Dendritic cell treated with granulocyte-macrophage colony-stimulating factor and Interleukin-4, amounts not matched to agents 40 ng/mL and 50 ng/mL, for 4 days (primary cell): ENCODE measurements at regions not wholly inside any gene's neighbourhood (a gene's known extent, or its start where the extent isn't known, plus 50 kb on each side); places are given as distances from the start of the nearest gene placed in this dataset.
A peak's percentile ranks its signal among the peaks of the same experiment; 100 is the strongest.

Source experiments
- H3K27ac Mint-ChIP-seq: one replicate; pipeline ENCODE4 v1.8.0; 2022; ENCODE audit warnings: mild to moderate bottlenecking, mixed read lengths
- H3K27me3 Mint-ChIP-seq: one replicate; pipeline ENCODE4 v1.8.0; 2022; ENCODE audit warnings: mild to moderate bottlenecking, mixed read lengths
- H3K36me3 Mint-ChIP-seq: one replicate; pipeline ENCODE4 v1.8.0; 2022; ENCODE audit warnings: low read depth, mixed read lengths
- H3K4me1 Mint-ChIP-seq: one replicate; pipeline ENCODE4 v1.8.0; 2022; ENCODE audit warnings: low read depth, mixed read lengths
- H3K4me3 Mint-ChIP-seq: one replicate; pipeline ENCODE4 v1.8.0; 2022; ENCODE audit warnings: mild to moderate bottlenecking, moderate library complexity, mixed read lengths
- H3K9me3 Mint-ChIP-seq: one replicate; pipeline ENCODE4 v1.8.0; 2022; ENCODE audit warnings: mixed read lengths
- intact Hi-C: fragments of 100-400 bp; cut with micrococcal nuclease; formaldehyde crosslinking; loops from one replicate; pipeline ENCODE4 v1.15.0; 2022

GRCh38 chr6:144697801-144698200 is 412.7 kb downstream of the UTRN start:
- Mint-ChIP-seq H3K27ac (no peak overlapping the region), H3K36me3 (peaks cover 15% of the 10 kb centered on the region), H3K4me1 (peaks cover 21% of the 10 kb centered on the region), H3K4me3 (no peak overlapping the region), H3K9me3 (peaks cover under 1% of the 10 kb centered on the region), H3K27me3 (no peaks in the 10 kb centered on the region)
- intact Hi-C loops = no loop called here

GRCh38 chr6:144702781-144703180 is 417.6 kb downstream of the UTRN start:
- Mint-ChIP-seq H3K27me3 (no peaks in the 10 kb centered on the region), H3K36me3 (peaks cover 15% of the 10 kb centered on the region), H3K4me3 (no peak overlapping the region), H3K27ac (no peak overlapping the region), H3K4me1 (no peaks in the 10 kb centered on the region), H3K9me3 (no peaks in the 10 kb centered on the region)
- intact Hi-C loops = no loop called here

- intact Hi-C loops = no loop called here
- peaks cover 10% of the 10 kb centered on the region for H3K4me1 Mint-ChIP-seq
- H3K9me3 Mint-ChIP-seq = no peaks in the 10 kb centered on the region
- no peak overlapping the region for H3K27ac Mint-ChIP-seq
- no peak overlapping the region for H3K4me3 Mint-ChIP-seq
- no peaks in the 10 kb centered on the region for H3K36me3 Mint-ChIP-seq
- no peaks in the 10 kb centered on the region for H3K27me3 Mint-ChIP-seq
Observed at GRCh38 chr6:144710207-144710606, 425.1 kb downstream of the UTRN start.

- no peaks in the 10 kb centered on the region for H3K9me3 Mint-ChIP-seq
- no peak overlapping the region for H3K4me3 Mint-ChIP-seq
- H3K27ac Mint-ChIP-seq = no peak overlapping the region
- H3K4me1 Mint-ChIP-seq = peaks cover 10% of the 10 kb centered on the region
- no peaks in the 10 kb centered on the region for H3K36me3 Mint-ChIP-seq
- intact Hi-C loops = no loop called here
- H3K27me3 Mint-ChIP-seq = no peaks in the 10 kb centered on the region
Observed at GRCh38 chr6:144711661-144712060, 426.5 kb downstream of the UTRN start.

GRCh38 chr6:144712541-144712940 is 427.4 kb downstream of the UTRN start:
- H3K27ac Mint-ChIP-seq = no peak overlapping the region
- intact Hi-C loops = no loop called here
- no peaks in the 10 kb centered on the region for H3K36me3 Mint-ChIP-seq

GRCh38 chr6:144714021-144714712 is 429.0 kb downstream of the UTRN start:
- H3K4me3 Mint-ChIP-seq = no peak overlapping the region
- H3K4me1 Mint-ChIP-seq = peaks cover 6% of the 10 kb centered on the region
- H3K27ac Mint-ChIP-seq = no peak overlapping the region
- H3K9me3 Mint-ChIP-seq = no peaks in the 10 kb centered on the region
- intact Hi-C loops = no loop called here
- no peaks in the 10 kb centered on the region for H3K27me3 Mint-ChIP-seq
- H3K36me3 Mint-ChIP-seq = no peaks in the 10 kb centered on the region

More at GRCh38 chr6:144712541-144712940, 427.4 kb downstream of the UTRN start:
- Mint-ChIP-seq H3K4me3 (no peak overlapping the region), H3K4me1 (peaks cover 10% of the 10 kb centered on the region), H3K9me3 (no peaks in the 10 kb centered on the region), H3K27me3 (no peaks in the 10 kb centered on the region)

GRCh38 chr6:144715344-144715743 is 430.2 kb downstream of the UTRN start:
- H3K36me3 Mint-ChIP-seq = peaks cover 5% of the 10 kb centered on the region
- no peaks in the 10 kb centered on the region for H3K9me3 Mint-ChIP-seq
- no peak overlapping the region for H3K27ac Mint-ChIP-seq
- no peak overlapping the region for H3K4me3 Mint-ChIP-seq
- peaks cover 12% of the 10 kb centered on the region for H3K4me1 Mint-ChIP-seq
- intact Hi-C loops = no loop called here
- no peaks in the 10 kb centered on the region for H3K27me3 Mint-ChIP-seq

- Mint-ChIP-seq H3K9me3 (no peaks in the 10 kb centered on the region), H3K4me1 (peaks cover 22% of the 10 kb centered on the region), H3K4me3 (no peak overlapping the region), H3K36me3 (peaks cover 13% of the 10 kb centered on the region), H3K27ac (no peak overlapping the region), H3K27me3 (no peaks in the 10 kb centered on the region)
- intact Hi-C loops = no loop called here
Observed at GRCh38 chr6:144718431-144718830, 433.3 kb downstream of the UTRN start.

- Mint-ChIP-seq H3K27me3 (no peaks in the 10 kb centered on the region), H3K4me1 (peaks cover 21% of the 10 kb centered on the region), H3K36me3 (peaks cover 21% of the 10 kb centered on the region), H3K9me3 (peaks cover 8% of the 10 kb centered on the region), H3K27ac (no peak overlapping the region), H3K4me3 (no peak overlapping the region)
- intact Hi-C loops = no loop called here
Observed at GRCh38 chr6:144721232-144721631, 436.1 kb downstream of the UTRN start.

- H3K27ac Mint-ChIP-seq = peak overlapping the region; percentile 45
- peaks cover 21% of the 10 kb centered on the region for H3K36me3 Mint-ChIP-seq
- no peaks in the 10 kb centered on the region for H3K27me3 Mint-ChIP-seq
- peaks cover 30% of the 10 kb centered on the region for H3K4me1 Mint-ChIP-seq
- H3K4me3 Mint-ChIP-seq = no peak overlapping the region
- H3K9me3 Mint-ChIP-seq = peaks cover 8% of the 10 kb centered on the region
- intact Hi-C loops = no loop called here
Observed at GRCh38 chr6:144722154-144722737, 437.1 kb downstream of the UTRN start.

- Mint-ChIP-seq H3K4me1 (peaks cover 32% of the 10 kb centered on the region), H3K36me3 (peaks cover 21% of the 10 kb centered on the region), H3K27me3 (no peaks in the 10 kb centered on the region), H3K4me3 (no peak overlapping the region), H3K9me3 (peaks cover 8% of the 10 kb centered on the region), H3K27ac (peak overlapping the region; percentile 15)
- intact Hi-C loops = no loop called here
Observed at GRCh38 chr6:144722925-144723324, 437.8 kb downstream of the UTRN start.

- H3K36me3 Mint-ChIP-seq = peaks cover 21% of the 10 kb centered on the region
Observed at GRCh38 chr6:144723431-144723830, 438.3 kb downstream of the UTRN start.

GRCh38 chr6:144724818-144725217 is 439.7 kb downstream of the UTRN start:
- H3K27ac Mint-ChIP-seq = no peak overlapping the region
- peaks cover 8% of the 10 kb centered on the region for H3K9me3 Mint-ChIP-seq
- H3K27me3 Mint-ChIP-seq = no peaks in the 10 kb centered on the region
- H3K4me3 Mint-ChIP-seq = no peak overlapping the region
- H3K4me1 Mint-ChIP-seq = peaks cover 25% of the 10 kb centered on the region
- intact Hi-C loops = no loop called here
- H3K36me3 Mint-ChIP-seq = peaks cover 28% of the 10 kb centered on the region

More at GRCh38 chr6:144723431-144723830, 438.3 kb downstream of the UTRN start:
- Mint-ChIP-seq H3K27me3 (no peaks in the 10 kb centered on the region), H3K4me3 (no peak overlapping the region), H3K27ac (peak overlapping the region; percentile 15), H3K9me3 (peaks cover 8% of the 10 kb centered on the region), H3K4me1 (peaks cover 32% of the 10 kb centered on the region)
- intact Hi-C loops = no loop called here

GRCh38 chr6:144725736-144726522 is 440.8 kb downstream of the UTRN start:
- Mint-ChIP-seq H3K9me3 (peaks cover 8% of the 10 kb centered on the region), H3K27me3 (no peaks in the 10 kb centered on the region), H3K27ac (no peak overlapping the region), H3K4me3 (no peak overlapping the region), H3K4me1 (peaks cover 25% of the 10 kb centered on the region), H3K36me3 (peaks cover 21% of the 10 kb centered on the region)
- intact Hi-C loops = no loop called here
